Fibroblast of gingiva (primary cell): ENCODE measurements at regions not wholly inside any gene's neighbourhood (a gene's known extent, or its start where the extent isn't known, plus 50 kb on each side); places are given as distances from the start of the nearest gene placed in this dataset.
A peak's percentile ranks its signal among the peaks of the same experiment; 100 is the strongest.
"Not testable (repeated sequence)": the region's sequence is repeated elsewhere in the genome, so short reads cannot be mapped to it uniquely, and the experiment has no call there.

Experiments
- DNase-seq: peaks from one replicate; pipeline ENCODE4 v3.0.0-alpha.2; 2011; ENCODE audit warnings: low read depth

- no peak for DNase-seq
These were observed 55.2 kb downstream of the RTL3 start for GRCh38 chrX:78603908-78604307.

GRCh38 chrX:78595901-78596502, 63.1 kb downstream of the RTL3 start:
- peak; percentile 0 for DNase-seq

GRCh38 chrX:78593701-78594100, 65.4 kb downstream of the RTL3 start:
- no peak for DNase-seq

- no peak for DNase-seq
These were observed 67.1 kb downstream of the RTL3 start for GRCh38 chrX:78592030-78592429.

DNA sequence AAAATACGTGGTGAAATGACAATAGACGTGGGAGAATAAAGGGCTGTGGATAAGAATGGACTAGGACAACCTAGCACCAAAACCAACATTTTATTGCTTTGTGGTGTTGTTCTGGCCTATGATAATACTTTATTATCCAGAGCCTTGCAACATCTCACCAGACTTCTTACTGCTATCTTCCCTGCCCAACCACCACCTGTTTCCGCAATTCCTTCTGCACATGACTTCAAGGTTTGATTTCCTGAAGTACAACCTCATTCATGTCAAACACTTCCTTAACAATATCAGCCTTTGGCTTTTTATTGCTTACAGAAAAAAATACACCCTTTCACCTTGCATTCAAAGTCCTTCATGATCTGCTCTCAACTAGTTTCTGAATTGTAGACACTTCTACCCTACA, 84.8 kb downstream of the RTL3 start:
- no peak for DNase-seq

- DNase-seq: no peak
These were observed 85.5 kb downstream of the RTL3 start for GRCh38 chrX:78573630-78574029.

GRCh38 chrX:78571849-78572248, 87.3 kb downstream of the RTL3 start:
- no peak for DNase-seq

GRCh38 chrX:78555401-78555980, 103.6 kb downstream of the RTL3 start:
- no peak for DNase-seq

DNA sequence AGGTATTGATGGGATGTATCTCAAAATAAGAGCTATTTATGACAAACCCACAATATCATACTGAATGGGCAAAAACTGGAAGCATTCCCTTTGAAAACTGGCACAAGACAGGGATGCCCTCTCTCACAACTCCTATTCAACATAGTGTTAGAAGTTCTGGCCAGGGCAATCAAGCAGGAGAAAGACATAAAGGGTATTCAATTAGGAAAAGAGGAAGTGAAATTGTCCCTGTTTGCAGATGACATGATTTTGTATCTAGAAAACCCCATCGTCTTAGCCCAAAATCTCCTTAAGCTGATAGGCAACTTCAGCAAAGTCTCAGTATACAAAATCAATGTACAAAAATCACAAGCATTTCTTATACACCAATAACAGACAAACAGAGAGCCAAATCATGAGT, 106.5 kb downstream of the RTL3 start:
- DNase-seq: not testable (repeated sequence)

DNA sequence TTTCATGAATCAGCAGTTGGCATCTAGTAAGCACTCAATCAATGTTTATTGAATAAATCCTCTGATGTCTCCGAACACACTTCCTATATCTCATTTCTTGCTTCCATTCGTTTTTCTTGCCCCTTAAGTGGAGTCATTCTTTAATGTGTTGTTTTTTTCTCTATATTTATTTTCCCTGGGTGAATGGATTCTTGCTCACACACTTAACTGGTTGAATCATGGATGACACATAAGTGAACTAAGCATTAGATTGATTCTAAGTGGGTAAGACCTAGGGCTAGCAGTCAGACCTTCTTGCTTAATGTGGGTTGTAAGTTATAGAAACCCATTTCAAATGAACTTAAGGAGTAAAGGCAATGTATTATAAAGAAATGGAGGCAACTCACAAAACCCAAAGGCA, 111.1 kb downstream of the RTL3 start:
- no peak for DNase-seq

- DNase-seq: no peak
These were observed 113.9 kb downstream of the RTL3 start for GRCh38 chrX:78545233-78545632.

- no peak for DNase-seq
These were observed 115.8 kb downstream of the RTL3 start for GRCh38 chrX:78543281-78543680.

DNA sequence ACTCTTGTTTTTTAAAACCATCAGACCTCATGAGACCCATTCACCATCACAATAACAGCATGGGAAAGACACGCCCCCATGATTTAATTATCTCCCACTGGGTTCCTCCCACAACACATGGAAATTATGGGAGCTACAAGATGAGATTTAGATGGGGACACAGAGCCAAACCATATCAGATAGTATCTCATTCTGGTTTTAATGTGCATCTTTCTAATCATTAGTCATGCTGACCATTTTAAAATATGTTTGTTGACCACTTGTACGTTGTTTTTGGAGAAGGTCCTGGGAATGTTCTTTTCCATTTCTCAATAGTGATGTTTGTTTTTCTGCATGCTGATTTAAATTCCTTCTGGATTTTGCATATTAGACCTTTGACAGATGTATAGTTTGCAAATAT, 119.0 kb downstream of the RTL3 start:
- DNase-seq: peak; percentile 81

DNA sequence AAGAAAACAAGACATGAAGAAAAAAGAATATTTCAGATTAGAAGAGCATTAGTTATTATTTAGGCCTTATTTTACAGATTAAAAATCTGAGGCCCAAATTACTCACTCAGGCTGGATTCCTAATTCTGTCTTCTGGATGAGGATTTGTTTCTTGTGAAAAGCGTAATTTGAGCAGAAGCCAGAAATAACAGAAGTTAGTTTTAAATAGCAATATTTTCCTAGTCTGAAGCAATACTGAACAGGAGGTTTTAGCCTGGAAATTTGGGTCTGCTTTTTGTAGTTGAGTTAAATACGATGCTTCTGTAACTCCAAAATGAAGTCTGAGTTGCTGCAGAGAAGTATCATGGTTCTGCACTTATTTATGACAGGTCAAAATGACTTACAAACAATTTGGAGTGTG, 124.9 kb downstream of the RTL3 start:
- peak; percentile 18 for DNase-seq

DNA sequence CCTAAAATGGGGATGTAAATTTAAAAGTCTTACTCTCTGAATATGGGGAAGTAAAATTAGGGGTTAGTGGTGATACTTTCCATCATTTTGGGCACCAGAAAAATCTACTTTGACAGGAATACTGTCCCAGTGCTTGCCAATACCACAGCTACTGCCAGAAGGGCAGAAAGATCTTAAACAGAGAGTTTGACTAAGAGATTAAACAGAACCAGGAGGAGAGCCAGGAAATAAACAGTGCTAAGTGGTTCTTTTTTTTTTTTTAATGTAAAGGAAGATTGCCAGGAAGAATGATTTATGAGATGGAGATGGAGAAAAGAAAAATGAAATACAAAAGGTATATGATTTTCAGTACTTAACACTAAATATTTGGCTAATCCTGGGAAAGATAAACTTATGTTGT, 126.8 kb downstream of the RTL3 start:
- DNase-seq: peak; percentile 11

- peak; percentile 30 for DNase-seq
These were observed 131.3 kb downstream of the RTL3 start for GRCh38 chrX:78527818-78528217.

DNA sequence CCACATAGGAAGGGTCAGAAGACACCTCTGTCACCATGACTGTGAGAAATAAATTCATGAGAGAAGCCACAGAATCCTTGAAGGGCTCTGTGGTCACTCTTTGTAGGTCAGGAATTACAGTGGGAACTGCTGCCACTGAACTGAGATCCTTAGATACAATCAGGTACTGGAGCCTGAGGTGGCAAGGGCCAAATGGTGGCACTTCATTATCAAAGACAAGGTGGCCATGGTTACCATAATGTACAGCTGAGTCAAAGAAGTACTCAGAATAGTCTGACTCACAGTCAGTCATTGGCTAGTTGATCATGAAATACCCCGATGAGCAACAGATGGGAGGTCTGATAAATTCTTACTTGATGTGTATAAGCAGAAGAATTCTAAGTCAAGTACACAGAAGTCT, 131.9 kb downstream of the RTL3 start:
- peak; percentile 35 for DNase-seq

DNA sequence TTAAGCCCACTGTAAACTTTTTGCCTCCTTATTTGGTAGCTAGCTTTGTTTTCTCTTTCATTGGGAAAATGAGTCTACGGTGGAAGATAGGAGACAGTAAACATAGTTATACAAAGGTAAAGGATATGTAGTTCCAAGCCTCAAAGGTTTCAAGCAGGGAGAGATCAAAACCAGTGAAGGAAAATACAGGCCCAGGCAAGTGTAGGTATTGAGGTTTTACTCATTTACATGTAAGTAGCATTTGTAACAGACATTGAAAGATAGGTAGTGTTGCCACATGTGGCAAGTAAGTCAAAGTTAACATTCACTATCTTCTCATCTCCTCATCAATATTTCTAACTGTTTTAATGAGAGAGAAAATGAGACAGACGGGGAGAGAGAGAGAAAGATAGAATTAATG, 136.5 kb downstream of the RTL3 start:
- DNase-seq: no peak

GRCh38 chrX:78517124-78517523, 142.0 kb downstream of the RTL3 start:
- no peak for DNase-seq

DNA sequence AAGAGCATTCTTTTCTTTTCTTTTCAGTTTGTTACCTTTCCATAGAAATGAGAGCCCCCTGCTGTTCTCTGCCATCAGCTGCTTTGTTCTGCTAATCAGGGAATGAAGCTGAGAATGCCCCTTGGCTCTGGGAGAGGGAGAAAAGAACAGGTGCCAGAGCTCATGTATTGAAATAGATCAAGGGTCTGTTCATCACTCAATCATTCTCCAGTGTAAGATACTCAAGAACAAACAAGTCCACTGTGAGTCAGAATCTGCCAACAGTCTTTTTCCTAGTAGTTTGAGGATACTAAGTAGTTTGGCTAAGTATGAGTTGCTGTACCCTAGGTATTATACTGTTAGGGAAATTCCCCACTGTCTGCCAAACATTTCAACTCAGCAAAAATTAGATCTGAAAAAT, 144.3 kb downstream of the RTL3 start:
- DNase-seq: no peak

GRCh38 chrX:78513971-78514738, 145.0 kb downstream of the RTL3 start:
- no peak for DNase-seq

GRCh38 chrX:78506248-78506647, 152.9 kb downstream of the RTL3 start:
- no peak for DNase-seq

- DNase-seq: no peak
These were observed 162.6 kb downstream of the RTL3 start for GRCh38 chrX:78496483-78496882.

DNA sequence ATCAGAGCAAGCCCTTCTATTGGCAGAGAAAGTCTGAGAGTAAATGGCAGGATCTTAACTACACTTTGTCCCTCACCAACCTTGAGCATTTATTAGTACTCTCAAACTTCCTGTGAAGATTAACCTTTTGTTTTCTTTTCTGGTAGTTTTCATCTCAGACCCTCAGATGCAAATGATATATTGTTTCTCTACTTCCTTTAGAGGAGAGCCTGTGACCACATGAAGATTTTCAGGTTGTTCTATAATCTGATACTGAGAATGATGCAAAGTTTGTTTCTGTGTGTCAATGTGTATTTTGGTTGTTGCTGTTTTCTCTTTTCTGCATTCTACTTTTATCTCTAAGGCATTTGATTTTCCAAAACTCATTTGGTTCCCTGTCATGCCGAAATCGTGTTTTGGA, 165.8 kb upstream of the CYSLTR1 start:
- DNase-seq: no peak
